HUES64 (cell line): ENCODE measurements at regions not wholly inside any gene's neighbourhood (a gene's known extent, or its start where the extent isn't known, plus 50 kb on each side); places are given as distances from the start of the nearest gene placed in this dataset.

ENCODE experiments used
- H3K27ac ChIP-seq: 2 replicates; pipeline ENCODE4 v1.7.0; 2013; ENCODE audit warnings: low read depth, low read length, inconsistent platforms
- H3K27me3 ChIP-seq: 2 replicates; pipeline ENCODE4 v1.6.1; 2013; ENCODE audit warnings: mild to moderate bottlenecking, low read length; ENCODE audit not compliant: insufficient read depth
- H3K36me3 ChIP-seq: 2 replicates; pipeline ENCODE4 v1.6.1; 2013; ENCODE audit warnings: mild to moderate bottlenecking, low read length; ENCODE audit not compliant: insufficient read depth
- H3K4me1 ChIP-seq: 2 replicates; pipeline ENCODE4 v1.6.1; 2013; ENCODE audit warnings: mild to moderate bottlenecking, low read length, moderate library complexity; ENCODE audit not compliant: insufficient read depth
- H3K4me3 ChIP-seq: 2 replicates; pipeline ENCODE4 v1.5.1; 2013; ENCODE audit warnings: mild to moderate bottlenecking, low read length, moderate library complexity
- H3K9ac ChIP-seq: 2 replicates; pipeline ENCODE4 v1.6.1; 2013; ENCODE audit warnings: mild to moderate bottlenecking, low read depth, low read length
- H3K9me3 ChIP-seq: 2 replicates; pipeline ENCODE4 v1.6.1; 2013; ENCODE audit warnings: low read depth, low read length; ENCODE audit not compliant: insufficient read depth
- WGBS: fragments of 150-250, 120-280 bp; methylation state at CpG from one replicate; pipeline ENCODE4 v1.1.7; 2013; ENCODE audit warnings: missing lambda C conversion rate; 5-methylcytosine and 5-hydroxymethylcytosine counted together

DNA sequence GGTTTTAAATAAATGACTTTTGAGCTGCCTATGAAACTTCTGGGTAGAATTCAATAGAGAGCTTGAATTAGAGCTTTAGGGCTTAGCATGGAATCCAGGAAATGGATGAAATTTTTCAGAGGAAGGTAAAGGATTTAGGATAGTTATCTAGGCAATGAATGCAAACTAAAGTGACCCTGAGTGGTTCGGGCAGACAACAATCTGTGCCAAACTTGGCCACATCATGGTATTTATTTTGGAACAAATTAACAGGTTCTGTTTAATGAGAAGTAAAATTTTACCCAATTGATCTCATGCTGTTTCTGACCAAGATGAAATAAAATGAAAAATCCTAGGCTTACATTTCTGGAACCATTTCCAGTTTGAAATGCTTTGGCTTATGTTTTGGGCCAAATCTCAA, 934.4 kb downstream of the MAT2B start:
- Histone ChIP-seq H3K4me1 (no peaks in the 10 kb centered on the region), H3K4me3 (no peak overlapping the region), H3K9me3 (no peaks in the 10 kb centered on the region), H3K36me3 (no peaks in the 10 kb centered on the region), H3K9ac (no peak overlapping the region), H3K27ac (no peak overlapping the region), H3K27me3 (no peaks in the 10 kb centered on the region)
- 94% methylated on average over 1 of the region's 1 CpG for WGBS

DNA sequence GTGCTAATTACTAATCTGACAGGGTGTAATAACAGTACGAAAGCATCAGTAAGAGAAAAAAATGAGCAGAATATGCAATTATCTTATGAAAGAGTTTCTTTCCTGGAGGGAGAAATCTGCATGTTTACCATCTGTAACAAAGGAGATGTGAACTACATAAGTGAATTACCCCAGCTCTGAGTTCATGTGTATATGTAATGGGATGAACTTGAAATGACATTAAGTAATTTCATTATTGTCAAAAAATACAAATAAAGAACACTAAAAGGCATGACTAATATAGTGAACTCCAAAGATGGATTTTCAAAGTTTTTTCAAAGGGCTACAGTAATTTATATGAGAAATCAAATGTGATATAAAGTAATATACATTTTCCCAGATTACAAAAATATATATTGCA, 944.0 kb downstream of the MAT2B start:
- H3K27me3 ChIP-seq, result no peaks in the 10 kb centered on the region
- H3K9me3 ChIP-seq, result no peaks in the 10 kb centered on the region
- H3K27ac ChIP-seq, result no peak overlapping the region
- no peak overlapping the region for H3K9ac ChIP-seq
- H3K4me1 ChIP-seq, result no peaks in the 10 kb centered on the region
- 98% methylated on average over 1 of the region's 1 CpG for WGBS
- H3K36me3 ChIP-seq, result no peaks in the 10 kb centered on the region
- H3K4me3 ChIP-seq, result no peak overlapping the region

DNA sequence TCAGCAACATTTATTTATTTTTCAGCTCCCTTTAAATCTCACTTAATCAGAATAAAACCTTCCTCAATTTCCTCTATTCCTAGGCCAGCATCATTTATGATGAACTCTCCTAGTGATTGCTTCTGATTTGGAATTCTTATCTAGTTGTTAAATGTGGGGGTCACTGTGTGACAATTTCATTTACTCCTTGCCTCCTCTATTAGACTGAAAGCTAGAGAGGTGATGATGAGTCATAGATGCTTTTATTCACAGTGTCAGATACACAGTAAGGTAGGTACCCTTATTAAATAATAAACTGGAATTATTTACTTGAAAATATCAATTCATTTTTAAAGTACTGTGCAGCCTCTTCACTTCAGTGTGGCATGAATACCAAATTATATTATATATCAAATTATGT, 960.6 kb downstream of the MAT2B start:
- Histone ChIP-seq H3K9me3 (no peaks in the 10 kb centered on the region), H3K4me3 (no peak overlapping the region), H3K9ac (no peak overlapping the region), H3K36me3 (no peaks in the 10 kb centered on the region), H3K4me1 (no peaks in the 10 kb centered on the region), H3K27ac (no peak overlapping the region), H3K27me3 (no peaks in the 10 kb centered on the region)

DNA sequence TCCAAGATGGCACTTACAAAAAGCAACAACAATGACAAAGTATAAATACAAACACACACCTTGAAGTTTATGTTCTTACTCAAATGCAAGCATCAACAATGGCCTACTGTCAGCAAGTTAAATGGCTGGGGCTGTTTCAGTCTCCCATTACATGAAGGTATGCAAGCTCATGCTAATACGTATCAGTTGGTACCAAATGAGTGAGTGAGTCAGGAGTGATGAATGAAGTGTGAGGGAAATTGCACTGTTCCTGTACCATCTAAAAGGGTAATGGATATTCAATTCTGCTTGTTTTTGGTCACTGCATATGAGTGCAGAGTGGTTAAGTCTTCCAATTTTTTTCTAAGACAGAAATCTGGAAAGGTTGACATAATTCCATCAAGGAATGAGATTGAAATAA, 964.9 kb downstream of the MAT2B start:
- no peak overlapping the region for H3K9ac ChIP-seq
- H3K27me3 ChIP-seq, result no peaks in the 10 kb centered on the region
- no peaks in the 10 kb centered on the region for H3K36me3 ChIP-seq
- H3K27ac ChIP-seq, result no peak overlapping the region
- no peak overlapping the region for H3K4me3 ChIP-seq
- H3K4me1 ChIP-seq, result no peaks in the 10 kb centered on the region; the same call in 1 of the 2 replicates
- WGBS, result 89% methylated on average over 1 of the region's 1 CpG
- no peaks in the 10 kb centered on the region for H3K9me3 ChIP-seq

DNA sequence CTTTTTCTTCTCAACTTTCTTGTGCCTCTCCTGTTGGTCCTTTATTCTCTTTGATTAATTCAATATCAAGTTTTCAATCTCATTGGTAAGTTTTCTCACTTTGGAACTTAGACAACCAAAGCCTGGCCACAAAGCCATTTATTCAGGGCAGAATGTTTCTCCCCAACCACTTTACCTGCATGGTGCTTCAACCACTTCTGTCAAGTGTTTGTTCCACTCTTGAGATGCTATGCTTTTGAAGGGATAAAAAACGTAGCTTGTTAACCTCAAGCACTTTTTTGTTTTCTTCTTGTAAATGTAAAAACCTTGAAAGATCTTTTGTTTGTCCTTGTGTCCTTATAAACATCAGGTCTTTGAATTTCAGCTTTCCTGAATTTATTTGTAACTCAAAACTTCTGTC, 966.7 kb downstream of the MAT2B start:
- Histone ChIP-seq H3K4me1 (no peaks in the 10 kb centered on the region; the same call in 1 of the 2 replicates), H3K36me3 (no peaks in the 10 kb centered on the region), H3K27ac (no peak overlapping the region), H3K4me3 (no peak overlapping the region), H3K9me3 (no peaks in the 10 kb centered on the region), H3K9ac (no peak overlapping the region), H3K27me3 (no peaks in the 10 kb centered on the region)
- WGBS, result 85% methylated on average over 1 of the region's 1 CpG

DNA sequence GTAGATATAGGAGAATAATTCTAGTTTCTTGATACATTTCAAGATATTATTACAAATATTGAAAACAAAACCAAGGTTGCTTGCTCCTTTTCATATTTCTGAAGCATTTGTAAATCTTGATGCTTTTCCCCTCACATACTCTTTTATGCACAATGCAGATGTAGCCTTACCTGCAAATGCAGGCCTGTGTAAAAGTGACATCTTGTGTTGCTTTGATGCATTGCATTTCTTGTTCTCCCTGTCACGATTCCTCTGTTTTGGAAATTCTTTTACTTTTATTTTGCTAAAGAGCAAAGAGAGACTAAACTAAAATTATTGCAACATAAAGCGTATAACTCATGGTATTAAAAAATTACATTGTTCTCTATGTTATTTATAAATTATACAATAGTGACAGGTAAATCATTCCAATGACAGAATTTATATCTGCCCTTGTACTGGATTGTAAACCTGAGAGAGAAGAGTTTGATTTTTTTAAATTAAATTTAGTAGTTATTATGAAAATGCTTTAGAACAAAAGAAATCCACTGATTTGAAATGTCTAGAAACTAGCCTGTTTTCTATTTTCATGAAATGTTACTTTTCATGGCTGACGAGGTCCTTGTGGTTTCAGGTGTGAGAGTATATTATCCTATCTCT, 970.0 kb downstream of the MAT2B start:
- Histone ChIP-seq H3K4me3 (no peak overlapping the region), H3K9ac (no peak overlapping the region), H3K27me3 (no peaks in the 10 kb centered on the region), H3K27ac (no peak overlapping the region), H3K4me1 (no peaks in the 10 kb centered on the region; the same call in 1 of the 2 replicates), H3K9me3 (no peaks in the 10 kb centered on the region), H3K36me3 (no peaks in the 10 kb centered on the region)
- WGBS, result 67% methylated on average over 1 of the region's 3 CpGs

DNA sequence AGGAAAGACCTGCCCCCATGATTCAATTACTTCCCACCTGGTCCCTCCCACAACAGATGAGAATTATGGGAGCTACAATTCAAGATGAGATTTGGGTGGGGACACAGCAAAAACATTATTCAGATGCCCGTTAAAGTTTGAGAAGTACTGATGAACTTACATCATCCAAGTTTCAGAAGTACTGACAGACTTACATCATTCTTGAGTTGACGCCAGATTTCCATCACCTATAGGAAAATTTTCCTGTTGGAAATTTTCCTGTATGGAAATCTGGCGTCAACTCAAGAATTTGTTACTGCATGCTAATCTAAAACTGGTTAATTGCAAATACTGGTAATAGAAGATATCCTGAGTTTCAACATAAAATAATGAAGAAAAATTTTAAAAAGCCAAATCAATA, 975.9 kb downstream of the MAT2B start:
- Histone ChIP-seq H3K4me3 (no peak overlapping the region), H3K4me1 (no peaks in the 10 kb centered on the region), H3K9me3 (no peaks in the 10 kb centered on the region), H3K36me3 (no peaks in the 10 kb centered on the region), H3K27ac (no peak overlapping the region), H3K27me3 (no peaks in the 10 kb centered on the region), H3K9ac (no peak overlapping the region)
- 90% methylated on average over 2 of the region's 3 CpGs for WGBS

DNA sequence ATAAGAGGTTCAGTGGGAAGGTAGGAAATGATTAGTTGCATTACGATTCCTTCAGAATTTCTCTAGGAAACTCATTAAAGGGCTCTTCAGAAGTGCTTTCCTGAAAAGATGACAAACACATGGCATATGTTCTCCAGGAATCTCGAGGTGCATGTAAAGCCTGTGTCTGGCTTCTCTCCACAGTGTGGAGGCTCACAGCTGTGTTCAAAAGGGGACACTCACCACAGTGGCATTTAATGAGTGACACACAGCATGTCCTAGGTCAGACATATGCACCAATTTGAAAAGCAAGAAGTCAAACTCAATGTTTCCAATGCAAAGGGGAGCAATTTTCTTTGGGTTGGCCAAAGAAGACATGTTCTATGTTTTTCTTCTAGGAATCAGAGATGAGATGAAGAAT, 976.9 kb downstream of the MAT2B start:
- Histone ChIP-seq H3K27me3 (no peaks in the 10 kb centered on the region), H3K4me1 (no peaks in the 10 kb centered on the region), H3K9me3 (no peaks in the 10 kb centered on the region), H3K27ac (no peak overlapping the region), H3K36me3 (no peaks in the 10 kb centered on the region), H3K4me3 (no peak overlapping the region), H3K9ac (no peak overlapping the region)
- 91% methylated on average over 2 of the region's 2 CpGs for WGBS

DNA sequence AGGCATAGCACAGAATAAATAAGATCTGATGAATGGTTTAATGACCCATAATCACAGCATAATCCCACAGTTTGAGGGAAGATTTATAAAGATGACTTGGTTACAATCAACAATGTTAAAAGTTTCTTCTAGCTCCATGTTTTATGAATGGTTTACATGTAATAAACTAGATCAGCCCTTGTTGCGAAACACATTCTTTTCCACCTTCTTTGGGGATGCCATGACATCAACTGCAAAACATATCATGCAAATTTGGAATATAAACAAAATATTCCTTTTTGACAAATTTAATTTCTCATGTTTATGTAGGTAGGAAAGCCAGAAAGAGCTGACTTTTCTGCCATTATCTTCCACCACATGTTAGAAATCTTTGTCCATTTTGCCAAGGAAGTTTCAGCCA, 979.5 kb downstream of the MAT2B start:
- H3K4me1 ChIP-seq, result no peaks in the 10 kb centered on the region
- WGBS, result 100% methylated on average over 1 of the region's 1 CpG
- H3K9me3 ChIP-seq, result no peaks in the 10 kb centered on the region
- no peaks in the 10 kb centered on the region for H3K27me3 ChIP-seq
- H3K4me3 ChIP-seq, result no peak overlapping the region
- H3K27ac ChIP-seq, result no peak overlapping the region
- no peak overlapping the region for H3K9ac ChIP-seq
- no peaks in the 10 kb centered on the region for H3K36me3 ChIP-seq

DNA sequence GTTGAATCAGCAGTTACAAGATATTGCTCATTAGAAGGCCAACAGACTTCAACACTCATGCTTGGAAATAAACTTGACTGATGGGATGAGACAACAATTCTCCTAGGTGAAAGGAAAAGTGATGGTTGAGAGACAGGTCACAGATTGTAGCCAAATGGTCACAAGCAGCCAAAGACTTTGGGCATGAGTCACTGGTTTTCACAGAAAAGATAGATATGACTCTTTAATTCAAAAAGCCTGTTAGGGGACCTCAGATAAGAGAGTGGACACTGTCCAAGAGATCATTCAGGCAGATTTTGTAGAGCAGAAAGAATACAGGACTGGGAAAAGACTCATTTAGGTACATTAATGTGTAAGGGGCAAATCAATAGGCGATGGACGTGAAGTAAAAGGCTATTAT, 982.5 kb downstream of the MAT2B start:
- Histone ChIP-seq H3K4me3 (no peak overlapping the region), H3K9ac (no peak overlapping the region), H3K9me3 (no peaks in the 10 kb centered on the region), H3K27me3 (no peaks in the 10 kb centered on the region), H3K27ac (no peak overlapping the region), H3K4me1 (no peaks in the 10 kb centered on the region), H3K36me3 (no peaks in the 10 kb centered on the region)
- WGBS, result 92% methylated on average over 2 of the region's 2 CpGs

DNA sequence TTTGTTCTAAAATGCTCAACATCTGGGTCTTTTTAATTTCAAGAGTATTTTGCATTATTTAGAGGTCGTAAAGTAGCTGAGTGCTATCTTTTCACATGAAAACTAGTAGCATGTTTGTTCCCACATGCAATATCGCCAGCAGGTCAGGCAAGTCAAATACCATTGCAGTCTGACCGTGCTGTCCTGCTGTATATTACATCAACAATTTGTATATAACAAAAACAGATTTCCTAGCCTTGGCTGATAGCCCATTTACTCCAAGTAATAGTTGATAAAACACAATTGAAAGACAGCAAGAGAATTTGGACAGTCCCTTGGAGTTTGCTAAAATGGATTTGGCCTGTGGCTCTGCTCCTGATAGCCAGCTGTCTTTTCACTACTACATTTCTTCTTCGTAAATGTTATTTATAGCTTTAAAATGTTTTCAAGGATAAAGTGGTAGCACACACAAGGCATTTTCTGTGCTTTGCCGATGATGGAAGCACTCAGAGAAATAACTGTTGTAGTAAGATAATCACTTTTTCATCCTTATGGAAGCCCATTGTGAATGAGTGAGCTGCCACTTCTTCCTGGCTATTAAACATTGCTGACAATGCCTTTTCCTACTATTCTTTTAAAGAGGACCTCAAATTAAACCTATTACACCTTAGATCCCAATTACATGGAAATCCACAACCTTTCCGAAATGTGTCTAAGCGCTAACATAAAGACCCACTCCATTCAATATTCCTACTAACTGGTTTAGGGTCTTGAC, 992.1 kb downstream of the MAT2B start:
- Histone ChIP-seq H3K9me3 (no peaks in the 10 kb centered on the region), H3K4me3 (no peak overlapping the region), H3K9ac (no peak overlapping the region), H3K27me3 (no peaks in the 10 kb centered on the region), H3K27ac (no peak overlapping the region), H3K4me1 (peaks cover 27% of the 10 kb centered on the region), H3K36me3 (no peaks in the 10 kb centered on the region)
- WGBS, result 90% methylated on average over 6 of the region's 7 CpGs
